GM12878 (cell line): ENCODE measurements at regions not wholly inside any gene's neighbourhood (a gene's known extent, or its start where the extent isn't known, plus 50 kb on each side); places are given as distances from the start of the nearest gene placed in this dataset.

Experiments
- CBFB ChIP-seq: IDR thresholded peaks from 2 replicates; pipeline ENCODE4 v1.6.1; 2016; ENCODE audit warnings: antibody characterized with exemption, low read depth
- E2F8 ChIP-seq: fragments of 450-650 bp; IDR thresholded peaks from 2 replicates; pipeline ENCODE4 v1.6.1; 2018; ENCODE audit warnings: mild to moderate bottlenecking, low read depth, moderate library complexity; ENCODE audit not compliant: partially characterized antibody
- FOXM1 ChIP-seq: IDR thresholded peaks from 2 replicates; pipeline ENCODE4 v1.6.1; 2012; ENCODE audit warnings: low read depth, mild to moderate bottlenecking, inconsistent platforms, low read length, moderate library complexity
- HDAC2 ChIP-seq: fragments of 200-600 bp; sonication (generic); IDR thresholded peaks from 2 replicates; pipeline ENCODE4 v1.6.1; 2017
- NBN ChIP-seq: fragments of 450-650 bp; IDR thresholded peaks from 2 replicates; pipeline ENCODE4 v1.6.1; 2016
- PAX5 ChIP-seq: IDR thresholded peaks from 2 replicates; pipeline ENCODE4 v1.6.1; 2011; ENCODE audit warnings: low read depth, low read length, borderline replicate concordance
- SREBF1 ChIP-seq: IDR thresholded peaks from 2 replicates; pipeline ENCODE4 v1.6.1; 2012; ENCODE audit warnings: mild to moderate bottlenecking, low read length
- ZNF687 ChIP-seq: fragments of 450-650 bp; IDR thresholded peaks from 2 replicates; pipeline ENCODE4 v1.6.1; 2017; ENCODE audit warnings: mild to moderate bottlenecking, moderate library complexity

GRCh38 chr10:4485636-4486035, 340.4 kb upstream of the AKR1E2 start (continued):
- TF ChIP-seq ZNF687 (no peak), NBN (no peak), SREBF1 (no peak), FOXM1 (no peak), PAX5 (no peak), HDAC2 (no peak), E2F8 (no peak), CBFB (no peak)
